NCI-H82 (cell line): ENCODE measurements at regions not wholly inside any gene's neighbourhood (a gene's known extent, or its start where the extent isn't known, plus 50 kb on each side); places are given as distances from the start of the nearest gene placed in this dataset.

Experiments
- DNase-seq: peaks from one replicate; lab custom pipeline; 2025; lab: John Stamatoyannopoulos, UW

DNA sequence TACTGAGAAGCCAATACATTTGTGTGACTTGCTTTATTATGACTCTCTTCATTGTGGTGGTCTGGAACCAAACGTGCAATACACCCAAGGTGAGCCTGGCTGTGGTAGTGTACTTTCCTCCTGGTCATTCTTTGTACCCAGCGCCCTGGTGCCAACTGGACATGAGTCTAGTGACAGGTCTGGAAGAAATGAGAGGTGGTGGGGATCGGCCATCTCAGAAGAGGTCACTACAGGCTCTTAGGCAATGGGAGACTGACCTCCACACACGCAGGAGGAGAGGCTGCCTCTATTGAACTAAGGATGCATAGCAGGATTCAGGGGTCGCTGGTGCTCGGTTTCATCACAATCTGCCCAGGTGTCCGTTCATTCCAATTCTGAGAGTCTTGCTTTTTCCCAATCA is 56.4 kb upstream of the RTL6 start:
- no peak for DNase-seq

DNA sequence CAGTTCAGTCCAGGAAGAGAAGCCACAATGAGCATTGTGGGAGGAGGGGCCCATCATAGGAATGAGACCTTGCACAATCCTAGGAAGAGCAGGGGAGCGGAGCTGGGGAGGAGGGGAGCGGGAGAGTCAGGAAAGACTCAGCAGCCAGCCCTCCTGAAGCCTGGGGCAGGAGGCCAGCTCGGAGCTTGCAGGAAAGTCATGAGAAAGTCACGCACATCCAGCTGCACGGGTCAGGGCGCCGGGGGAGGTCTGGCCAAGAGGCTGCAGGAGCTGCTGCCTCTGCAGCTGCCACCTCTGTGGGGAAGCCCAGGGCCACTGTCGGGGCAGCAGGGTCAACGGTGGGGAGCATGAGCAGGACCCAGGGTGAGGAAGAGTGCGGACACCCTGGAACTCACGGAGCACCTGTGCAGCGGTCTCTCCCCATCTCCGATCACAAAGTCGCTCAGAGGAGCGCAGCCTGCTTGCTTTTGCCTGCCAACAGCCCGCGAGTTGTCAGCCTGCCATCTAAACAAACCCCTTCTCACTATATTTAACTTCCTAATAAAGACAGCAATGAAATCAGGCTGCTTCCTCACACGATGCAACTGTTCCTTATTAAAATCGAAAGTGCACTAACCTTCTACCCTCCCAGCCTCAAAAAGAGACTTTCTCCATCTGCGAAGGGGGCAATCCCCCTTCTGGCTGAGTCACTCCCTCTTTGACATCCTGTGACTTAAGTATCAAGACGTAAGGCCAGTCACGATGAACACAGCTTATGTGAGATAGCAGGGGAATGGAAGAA is 52.9 kb upstream of the RTL6 start:
- DNase-seq: no peak

DNA sequence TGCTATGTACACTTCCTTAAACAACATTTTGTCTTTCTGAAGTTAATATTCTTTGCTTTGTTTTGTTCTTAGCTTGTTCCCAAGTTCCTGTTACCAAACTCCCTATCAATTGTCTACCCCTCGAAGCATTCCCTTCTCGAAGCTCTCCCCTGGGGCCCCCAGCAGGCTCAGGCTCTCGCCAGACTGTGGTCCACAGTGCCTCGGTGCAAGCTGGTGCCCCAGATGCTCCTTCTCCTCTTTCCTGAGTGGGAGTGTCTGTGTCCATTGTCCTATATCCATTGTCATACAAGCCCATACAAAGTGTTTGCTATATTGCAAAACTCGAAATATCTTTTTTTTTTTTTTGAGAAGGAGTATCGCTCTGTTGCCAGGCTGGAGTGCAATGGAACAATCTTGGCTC is 51.7 kb upstream of the RTL6 start:
- DNase-seq: no peak

DNA sequence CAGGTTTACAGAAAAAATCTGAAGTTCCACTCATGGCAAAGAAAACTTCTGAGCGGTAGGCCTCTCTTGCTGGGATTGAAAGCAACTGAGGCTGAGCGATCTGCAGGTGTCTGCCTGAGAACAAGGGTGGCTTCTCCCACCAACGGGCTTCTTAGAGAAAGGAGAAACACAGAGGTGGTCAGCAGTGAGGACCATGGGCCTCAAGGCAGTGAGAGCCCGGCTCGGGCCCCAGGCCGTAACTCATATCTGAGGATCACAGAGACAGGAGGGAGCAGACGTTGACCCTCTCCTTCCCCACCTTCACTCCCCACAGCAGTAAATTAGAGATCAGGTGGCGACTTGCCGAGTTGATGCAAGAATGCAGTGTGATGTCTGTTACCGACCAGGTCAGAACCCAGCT is 50.9 kb upstream of the RTL6 start:
- DNase-seq: no peak
